ENCODE measurements at regions not wholly inside any gene's neighbourhood (a gene's known extent, or its start where the extent isn't known, plus 50 kb on each side); places are given as distances from the start of the nearest gene placed in this dataset.

DNA sequence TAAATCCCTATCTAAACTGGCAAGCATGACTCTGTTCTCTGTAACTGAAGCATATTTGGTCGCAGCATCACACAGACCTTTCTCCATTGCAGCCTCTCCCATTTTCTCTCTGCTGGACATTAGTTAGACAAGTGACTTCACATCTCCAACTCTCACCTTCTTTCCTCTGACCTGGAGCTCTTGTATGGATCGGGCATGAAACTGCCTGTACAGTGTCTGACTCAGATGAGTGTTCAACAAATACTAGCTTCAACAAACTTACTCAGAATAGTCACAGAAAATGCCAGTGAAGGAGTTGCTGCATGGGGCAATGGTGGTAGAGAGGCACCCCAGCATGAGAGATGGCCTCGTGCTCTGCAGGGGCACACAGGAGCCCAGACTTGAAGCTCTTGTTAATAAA lies 104.7 kb upstream of the COPS8 start:
- TF ChIP-seq, protein P1, sequence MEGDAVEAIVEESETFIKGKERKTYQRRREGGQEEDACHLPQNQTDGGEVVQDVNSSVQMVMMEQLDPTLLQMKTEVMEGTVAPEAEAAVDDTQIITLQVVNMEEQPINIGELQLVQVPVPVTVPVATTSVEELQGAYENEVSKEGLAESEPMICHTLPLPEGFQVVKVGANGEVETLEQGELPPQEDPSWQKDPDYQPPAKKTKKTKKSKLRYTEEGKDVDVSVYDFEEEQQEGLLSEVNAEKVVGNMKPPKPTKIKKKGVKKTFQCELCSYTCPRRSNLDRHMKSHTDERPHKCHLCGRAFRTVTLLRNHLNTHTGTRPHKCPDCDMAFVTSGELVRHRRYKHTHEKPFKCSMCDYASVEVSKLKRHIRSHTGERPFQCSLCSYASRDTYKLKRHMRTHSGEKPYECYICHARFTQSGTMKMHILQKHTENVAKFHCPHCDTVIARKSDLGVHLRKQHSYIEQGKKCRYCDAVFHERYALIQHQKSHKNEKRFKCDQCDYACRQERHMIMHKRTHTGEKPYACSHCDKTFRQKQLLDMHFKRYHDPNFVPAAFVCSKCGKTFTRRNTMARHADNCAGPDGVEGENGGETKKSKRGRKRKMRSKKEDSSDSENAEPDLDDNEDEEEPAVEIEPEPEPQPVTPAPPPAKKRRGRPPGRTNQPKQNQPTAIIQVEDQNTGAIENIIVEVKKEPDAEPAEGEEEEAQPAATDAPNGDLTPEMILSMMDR (IDR thresholded peaks at IDR 0.05; ENCODE audit: low read depth, low read length): no peak
- DNase-seq (ENCODE audit: extremely low read depth, low read depth): no peak

DNA sequence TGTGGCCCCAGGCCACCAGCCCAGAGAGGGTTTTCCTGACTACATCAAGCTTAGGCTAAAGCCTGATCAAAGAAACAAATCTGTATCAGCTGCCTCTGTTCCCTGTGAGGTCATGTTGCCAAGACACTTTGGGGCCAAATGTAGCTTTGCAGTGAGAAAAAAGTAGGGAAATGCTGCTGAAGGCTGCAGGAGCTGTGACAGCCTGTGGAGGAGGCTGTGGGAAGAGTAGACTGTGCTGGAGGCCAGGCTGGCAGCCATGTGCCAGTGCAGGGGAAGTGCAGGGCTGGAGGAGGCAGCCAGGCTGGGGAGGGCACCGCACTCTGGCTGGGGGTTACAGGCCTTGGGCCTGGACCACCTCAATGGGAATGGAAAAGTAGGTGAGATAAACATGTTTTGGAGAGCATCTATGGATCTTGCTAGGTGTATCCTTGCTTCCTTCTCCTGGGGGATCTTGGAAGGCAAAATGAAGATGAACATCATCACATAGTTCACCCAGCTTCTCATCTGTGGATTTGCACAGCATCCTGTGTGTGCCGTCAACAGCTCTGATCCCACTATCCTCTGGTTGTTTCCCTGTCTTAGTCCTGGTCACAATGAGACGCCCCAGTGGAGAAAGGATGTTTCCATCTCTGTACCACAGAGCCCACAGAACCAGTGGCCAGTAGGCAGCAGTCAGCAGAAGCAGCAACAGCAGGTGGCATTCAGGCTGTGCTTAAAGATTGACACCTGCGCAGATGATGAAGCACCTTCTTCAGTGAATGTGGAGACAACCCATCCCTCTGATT lies 103.8 kb upstream of the COPS8 start:
- DNase-seq (ENCODE audit: extremely low read depth, low read depth): no peak
- TF ChIP-seq, protein P1 (IDR thresholded peaks at IDR 0.05; ENCODE audit: low read depth, low read length): no peak

GRCh38 chr2:236982693-236983455 lies 102.8 kb upstream of the COPS8 start:
- DNase-seq (ENCODE audit: extremely low read depth, low read depth): no peak

DNA sequence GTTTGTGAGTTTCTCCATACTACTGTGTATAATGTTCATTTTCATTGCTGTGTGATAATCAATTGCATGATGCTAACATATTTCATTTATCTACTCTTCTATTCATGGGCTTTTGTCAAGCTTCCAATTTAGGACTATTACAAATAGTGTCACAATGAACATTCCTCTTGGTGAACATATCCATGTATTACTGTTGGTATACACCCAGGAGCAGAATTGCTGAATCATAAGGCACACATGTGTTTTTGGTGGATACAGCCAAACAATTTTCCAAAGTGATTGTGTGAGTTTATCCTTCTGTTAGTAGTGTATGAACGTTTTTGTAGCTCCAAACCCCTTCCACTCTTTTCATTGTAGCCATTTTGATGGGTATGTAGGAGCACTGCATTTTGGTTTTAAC lies 101.6 kb upstream of the COPS8 start:
- TF ChIP-seq, protein P1 (IDR thresholded peaks at IDR 0.05; ENCODE audit: low read depth, low read length): no peak
- DNase-seq (ENCODE audit: extremely low read depth, low read depth): no peak

More at GRCh38 chr2:236982693-236983455, 102.8 kb upstream of the COPS8 start:
- TF ChIP-seq, protein P1 (IDR thresholded peaks at IDR 0.05; ENCODE audit: low read depth, low read length): no peak

- no peak for DNase-seq (ENCODE audit: extremely low read depth, low read depth)
- TF ChIP-seq, protein P1 (IDR thresholded peaks at IDR 0.05; ENCODE audit: low read depth, low read length): no peak
These were observed 99.8 kb upstream of the COPS8 start for GRCh38 chr2:236985761-236986339.

- TF ChIP-seq, protein P1 (IDR thresholded peaks at IDR 0.05; ENCODE audit: low read depth, low read length): no peak
- DNase-seq (ENCODE audit: extremely low read depth, low read depth): no peak
These were observed 99.0 kb upstream of the COPS8 start for GRCh38 chr2:236986524-236987330.

Measured in AG09319 (cell line).